ENCODE measurements at regions not wholly inside any gene's neighbourhood (a gene's known extent, or its start where the extent isn't known, plus 50 kb on each side); places are given as distances from the start of the nearest gene placed in this dataset.

DNA sequence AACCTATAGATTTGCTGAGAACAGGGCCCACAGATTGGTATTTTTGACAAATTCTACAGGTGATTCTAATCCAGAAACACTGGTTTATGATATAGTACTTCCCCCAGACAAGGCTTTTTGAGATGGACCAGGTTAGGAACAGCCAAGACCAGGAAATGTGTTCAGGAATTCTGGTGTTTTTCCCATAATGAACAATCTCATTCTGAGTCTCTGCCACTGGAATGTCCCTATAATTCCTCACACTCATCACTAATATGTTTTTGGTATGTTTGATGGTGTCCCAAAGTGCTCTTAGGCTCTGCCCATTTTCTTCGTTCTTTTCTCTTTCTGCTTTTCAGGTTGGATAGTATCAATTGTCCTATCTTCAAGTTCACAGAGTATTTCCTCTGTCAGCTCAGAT, 107.2 kb upstream of the IGFBP3 start:
- no peak for DNase-seq

DNA sequence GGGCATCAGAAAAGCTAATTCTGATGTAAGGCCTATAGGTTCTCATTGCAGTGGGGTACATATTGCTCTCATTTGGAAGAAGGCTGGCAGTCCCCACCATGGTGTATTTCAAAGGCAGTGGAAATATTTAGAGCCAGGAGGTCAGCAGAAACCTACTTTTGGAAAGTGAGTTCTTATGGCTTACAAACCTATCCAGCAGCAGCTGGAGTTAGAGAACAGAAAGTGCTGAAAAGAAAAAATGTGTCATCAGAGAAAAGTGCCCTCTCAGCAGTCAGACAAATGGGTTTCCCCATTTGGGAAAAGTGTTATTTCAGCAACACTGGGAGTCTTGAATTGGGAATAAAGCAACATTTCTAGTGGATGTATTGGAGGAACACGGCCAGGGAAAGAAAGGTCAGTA, 105.7 kb upstream of the IGFBP3 start:
- DNase-seq: no peak

DNA sequence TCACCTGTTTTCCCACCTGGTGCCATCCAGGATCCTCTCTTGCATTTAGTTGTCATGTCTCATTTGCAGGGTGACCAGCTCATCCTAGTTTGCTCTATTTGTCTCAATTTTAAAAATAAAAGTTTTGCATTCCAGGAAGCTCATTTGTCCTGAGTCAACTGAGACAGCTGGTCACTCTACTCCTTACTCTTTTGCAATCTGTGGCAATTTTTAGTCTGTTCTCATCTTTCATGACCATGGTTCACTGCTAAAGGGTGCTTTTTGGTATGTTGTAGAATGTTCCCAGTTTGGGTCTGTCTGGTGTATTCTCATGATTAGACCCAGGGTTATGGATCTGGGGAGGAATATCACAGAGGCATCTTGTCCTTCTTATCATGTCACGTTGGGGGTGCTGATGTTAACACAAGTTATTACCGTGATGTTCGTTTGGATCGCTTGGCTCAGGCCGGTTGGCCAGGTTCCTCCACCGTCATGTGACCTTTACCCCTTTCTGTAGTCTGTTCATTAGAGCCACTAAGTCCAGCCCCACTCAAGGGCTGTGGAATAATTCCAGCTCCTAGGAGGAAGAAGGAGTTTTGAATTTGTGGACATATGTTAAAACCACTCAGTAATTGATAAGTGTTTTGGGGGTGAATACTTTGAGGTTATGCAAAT, 103.3 kb upstream of the IGFBP3 start:
- DNase-seq: no peak

DNA sequence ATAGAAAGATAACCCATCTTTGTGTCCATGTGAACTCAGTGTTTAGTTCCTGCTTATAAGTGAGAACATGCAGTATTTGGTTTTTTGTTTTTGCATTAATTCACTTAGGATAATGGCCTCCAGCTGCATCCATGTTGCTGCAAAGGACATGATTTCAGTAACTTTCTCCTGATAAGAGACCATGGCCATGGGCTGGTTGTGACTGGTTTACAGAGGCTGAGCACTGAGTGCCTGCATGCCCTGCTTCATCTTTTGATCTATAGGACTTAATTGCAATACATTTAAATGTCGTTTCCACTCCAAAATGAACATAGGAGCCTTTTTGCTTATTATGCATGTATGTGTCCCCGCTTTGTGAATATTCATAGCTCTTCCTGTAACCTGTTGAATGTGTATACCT, 101.3 kb upstream of the IGFBP3 start:
- DNase-seq: no peak

DNA sequence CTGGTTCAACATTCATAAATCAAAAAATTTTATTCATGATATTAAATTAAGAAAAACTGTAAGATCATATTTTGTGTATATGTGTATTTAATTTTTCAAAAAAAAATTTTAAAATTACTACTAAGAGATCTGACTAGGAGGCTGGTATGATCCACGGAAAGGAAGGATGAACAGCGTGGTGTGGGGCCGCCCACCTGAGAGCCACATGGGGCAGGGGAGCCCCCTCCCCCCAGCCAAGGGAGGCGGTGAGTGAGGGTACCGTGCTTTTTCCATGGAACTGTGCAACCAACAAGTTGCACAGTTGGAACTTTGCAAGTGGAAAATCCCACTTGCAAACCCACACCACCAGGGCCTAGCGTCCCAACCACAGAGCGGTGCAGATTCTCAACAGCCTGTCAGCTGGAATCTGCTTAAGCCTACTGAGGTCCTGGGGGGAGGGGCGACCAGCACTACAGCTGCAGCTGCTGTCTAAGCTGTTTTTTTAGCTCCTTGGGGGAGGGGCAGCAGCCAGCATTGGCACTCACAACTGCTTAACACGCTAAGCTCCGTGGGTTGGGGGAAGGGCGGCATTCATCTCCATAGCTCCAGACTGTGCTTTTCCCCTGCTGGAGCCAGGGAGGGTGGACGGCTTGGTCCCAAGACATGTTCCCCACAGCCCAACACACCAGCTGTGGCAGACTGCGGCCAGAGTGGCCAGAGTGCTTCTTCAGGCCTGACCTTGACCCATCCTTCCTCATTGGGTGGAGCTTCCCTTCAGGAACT, 94.2 kb upstream of the IGFBP3 start:
- DNase-seq: no peak

DNA sequence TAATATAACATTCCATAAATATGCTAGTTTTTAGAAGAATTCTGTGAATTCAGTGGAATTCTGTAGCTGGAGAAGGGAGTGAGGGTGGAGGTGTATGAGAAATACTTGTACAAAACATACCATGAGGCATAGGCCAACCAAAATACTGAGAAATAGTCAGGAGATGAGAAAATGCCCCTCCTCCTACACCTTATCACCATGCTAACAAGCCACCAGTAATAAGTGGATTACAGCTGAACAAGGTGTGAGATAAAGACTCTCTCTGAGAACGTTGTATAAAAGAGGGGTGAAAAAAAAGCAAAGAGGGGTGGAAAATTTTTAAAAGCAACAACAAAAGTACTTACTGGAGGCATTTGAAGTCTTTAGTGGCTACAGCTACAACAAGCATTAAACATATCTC, 90.4 kb upstream of the IGFBP3 start:
- no peak for DNase-seq

DNA sequence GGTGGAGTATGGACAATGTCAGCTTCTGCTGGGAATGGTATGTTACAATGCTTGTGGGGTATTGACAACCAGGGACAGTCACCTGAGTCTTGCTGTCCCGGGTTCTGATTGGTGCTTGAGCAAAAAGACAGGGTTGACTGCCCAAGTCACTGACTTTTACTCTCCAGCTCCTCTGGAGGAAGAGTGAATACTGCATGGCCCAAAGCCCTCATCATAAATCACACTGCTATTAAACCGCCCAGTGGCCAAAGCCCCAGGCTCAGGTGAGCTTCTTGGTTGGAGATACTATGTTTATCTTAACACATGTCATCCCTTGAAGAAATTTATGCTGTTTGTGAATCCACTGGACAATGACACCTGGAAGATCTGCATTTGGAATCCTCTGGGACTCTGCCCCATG, 90.0 kb upstream of the IGFBP3 start:
- no peak for DNase-seq

DNA sequence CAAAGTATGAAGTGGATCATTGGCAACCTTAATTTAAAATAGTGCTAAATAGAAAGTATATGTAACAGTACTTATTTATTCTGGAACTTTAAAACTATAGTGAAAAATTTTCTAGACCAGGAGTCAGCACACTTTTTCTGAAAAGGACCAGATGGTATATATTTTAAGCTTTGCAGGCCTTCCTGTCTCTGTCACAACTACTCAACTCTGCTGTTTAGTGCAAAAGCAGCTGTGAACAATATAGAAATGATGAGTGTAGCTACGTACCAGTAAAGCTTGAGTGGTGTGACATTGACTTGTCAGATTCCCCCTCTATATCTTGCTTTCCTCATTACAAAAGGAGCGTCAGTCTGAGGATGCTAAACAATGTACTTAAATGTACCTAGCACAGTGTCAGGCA, 88.1 kb upstream of the IGFBP3 start:
- DNase-seq: no peak

DNA sequence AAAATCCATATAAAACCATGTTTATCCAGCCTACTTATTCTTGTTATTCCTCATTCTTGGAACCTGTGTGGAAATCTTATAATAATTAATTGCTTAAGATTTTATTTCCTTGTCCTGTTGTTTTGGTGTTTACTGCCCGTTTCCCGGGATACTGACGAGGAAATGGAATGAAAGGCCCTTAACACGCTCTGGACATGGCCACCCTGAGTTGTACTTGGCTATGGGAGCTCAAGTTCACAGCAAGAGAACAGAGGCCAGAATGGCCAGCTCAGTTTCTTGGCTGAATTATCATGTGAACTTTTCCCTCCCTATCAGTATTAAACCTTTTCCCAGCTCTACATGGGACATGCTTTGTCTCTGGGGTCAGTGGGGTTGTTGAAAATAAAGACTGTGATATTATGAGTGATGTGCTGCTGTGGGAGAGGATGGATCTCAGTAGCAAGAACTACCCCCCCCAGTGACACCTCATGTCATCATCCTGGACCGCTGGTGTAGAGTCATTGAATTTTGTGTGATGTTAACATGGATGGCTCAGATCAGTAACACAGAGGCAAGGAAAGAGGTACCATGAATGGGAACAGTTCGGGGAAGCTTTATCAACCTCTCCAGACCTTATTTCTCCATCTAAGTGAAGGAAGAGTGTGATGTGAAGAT, 87.0 kb upstream of the IGFBP3 start:
- DNase-seq: no peak

DNA sequence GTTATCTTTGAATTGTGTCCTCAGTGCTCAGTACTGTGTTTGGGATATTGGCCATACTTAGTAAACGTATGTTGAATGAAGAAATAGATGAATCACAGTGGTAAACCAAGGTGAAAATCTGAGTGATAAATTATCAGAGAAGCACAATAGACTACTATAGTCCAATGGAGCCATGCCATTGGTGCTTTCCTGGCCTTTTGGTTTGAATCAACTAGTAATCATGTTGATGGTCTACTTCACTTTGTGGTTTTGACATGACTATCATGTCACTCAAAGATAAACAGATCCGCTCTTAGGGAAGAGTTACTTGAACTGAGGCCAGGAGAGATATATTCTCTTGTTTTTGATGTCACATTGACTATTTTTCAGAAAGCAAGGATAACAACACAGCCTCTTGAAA, 86.1 kb upstream of the IGFBP3 start:
- DNase-seq: no peak

DNA sequence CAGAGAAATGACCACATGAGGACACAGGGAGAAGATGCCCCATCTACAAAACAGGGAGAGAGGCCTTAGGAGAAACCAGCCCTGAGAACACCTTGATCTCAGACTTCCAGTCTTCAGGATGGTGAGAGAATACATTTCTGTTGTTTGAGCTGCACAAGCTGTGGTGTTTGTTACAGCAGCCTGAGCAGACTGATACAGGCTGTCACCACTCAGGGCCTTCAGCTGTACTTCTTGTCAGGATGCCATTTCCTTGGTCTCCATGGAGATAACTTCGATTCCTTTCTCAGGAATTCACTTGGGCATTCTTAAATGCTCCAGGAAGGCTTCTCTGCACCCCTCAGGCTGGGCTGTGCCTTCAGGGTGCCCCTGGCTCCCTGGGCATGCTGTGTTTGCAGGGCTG, 85.7 kb upstream of the IGFBP3 start:
- DNase-seq: no peak

DNA sequence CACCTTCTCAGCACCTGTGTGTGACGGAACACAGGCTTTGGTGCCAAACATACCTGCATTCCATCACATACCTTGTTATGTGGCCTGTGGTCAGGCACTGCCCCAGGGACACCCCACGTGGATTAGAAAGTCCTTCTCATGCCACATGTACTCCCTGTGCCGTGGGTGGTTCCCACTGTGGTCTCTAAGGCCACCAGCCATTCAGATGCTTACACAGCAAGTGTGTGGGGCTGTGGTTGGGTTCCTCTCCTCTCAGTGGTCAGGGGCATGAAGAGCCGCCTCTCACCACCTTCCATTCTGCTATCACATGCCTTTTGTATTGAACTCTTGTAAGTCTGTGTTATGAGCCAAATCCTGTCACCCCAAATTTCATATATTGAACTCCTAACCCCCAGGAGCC, 85.1 kb upstream of the IGFBP3 start:
- no peak for DNase-seq

DNA sequence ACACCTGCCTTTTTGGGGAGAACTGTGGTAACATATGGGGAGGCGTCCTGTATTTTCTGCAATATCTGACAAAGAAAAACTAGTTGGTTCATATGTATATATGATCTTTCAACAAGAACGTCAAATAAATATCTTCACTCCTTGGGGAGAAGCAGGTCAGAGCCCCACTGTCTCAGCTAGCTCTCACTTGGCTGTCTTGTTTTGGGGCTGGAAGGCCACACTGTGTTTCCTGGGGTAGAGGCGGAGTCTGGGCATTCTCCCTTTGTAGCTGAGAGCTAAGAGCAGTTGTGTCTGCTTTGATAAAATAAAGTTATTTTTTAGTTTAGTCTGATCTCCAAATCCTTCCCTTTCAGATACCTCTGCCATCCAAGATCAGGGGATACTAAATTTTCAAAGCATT, 83.9 kb upstream of the IGFBP3 start:
- no peak for DNase-seq

DNA sequence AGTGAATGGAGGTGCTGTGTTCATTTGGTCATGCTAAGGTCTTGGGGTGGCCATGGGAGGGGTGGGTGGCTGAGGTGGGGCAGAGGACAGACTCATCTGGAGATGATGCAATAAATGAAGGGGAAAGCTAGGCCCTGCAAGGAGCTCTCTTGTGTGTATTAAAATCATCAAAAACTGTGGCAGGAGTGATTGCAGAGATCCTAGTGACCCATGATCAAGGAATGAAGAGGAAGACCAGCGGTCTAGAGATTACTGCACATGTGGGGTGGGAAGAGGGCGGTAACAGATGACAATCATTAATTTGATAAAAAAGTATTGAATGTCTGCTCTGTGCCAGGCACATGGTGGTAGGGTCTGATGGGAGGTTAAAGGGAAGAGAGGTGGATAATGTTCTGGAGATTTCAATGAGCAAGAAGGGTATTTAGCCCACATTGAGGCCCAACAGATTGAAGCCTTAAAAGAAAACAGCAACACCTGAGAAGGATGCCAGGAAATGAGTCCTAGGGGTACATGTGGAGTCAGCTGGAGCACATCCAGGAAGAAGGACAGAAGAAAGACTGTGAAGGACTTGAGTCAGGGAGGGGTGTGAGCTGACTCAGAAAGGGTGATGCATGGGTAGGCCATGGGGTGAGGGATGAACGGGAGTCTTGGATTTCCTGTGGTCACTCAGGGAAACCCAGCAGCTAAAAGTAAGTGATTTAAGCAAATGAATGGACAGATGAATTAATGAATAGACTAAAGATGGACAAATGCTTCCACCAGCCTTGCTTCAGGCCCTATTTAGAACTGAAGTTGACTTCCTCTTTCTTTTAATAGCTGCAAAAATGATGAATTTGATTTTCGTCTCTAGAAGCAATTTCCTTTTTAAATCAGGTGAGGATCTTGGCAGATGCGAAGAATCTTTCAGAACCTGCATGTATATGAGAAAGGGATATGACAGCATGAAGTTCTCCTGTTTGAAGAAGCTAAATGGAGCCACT, 83.1 kb upstream of the IGFBP3 start:
- DNase-seq: no peak

DNA sequence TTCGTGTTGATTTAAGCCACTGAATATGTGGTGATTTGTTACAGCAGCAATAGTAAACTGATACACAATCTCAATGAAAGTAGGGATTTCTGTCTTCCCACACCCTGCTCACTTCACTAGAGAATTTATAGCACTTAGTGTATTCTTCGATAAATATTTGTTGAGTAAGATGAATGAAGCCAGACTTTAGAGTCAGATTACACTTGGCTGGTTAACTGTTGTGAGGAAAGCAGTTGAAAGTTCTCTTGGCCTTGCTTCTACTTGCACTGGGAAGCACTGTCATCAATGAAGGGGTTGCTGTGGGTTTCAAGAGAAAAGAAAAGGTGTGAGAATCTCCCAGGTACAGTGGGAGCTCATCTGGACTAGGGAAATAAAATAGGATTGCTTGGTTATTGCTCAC, 82.1 kb upstream of the IGFBP3 start:
- no peak for DNase-seq

DNA sequence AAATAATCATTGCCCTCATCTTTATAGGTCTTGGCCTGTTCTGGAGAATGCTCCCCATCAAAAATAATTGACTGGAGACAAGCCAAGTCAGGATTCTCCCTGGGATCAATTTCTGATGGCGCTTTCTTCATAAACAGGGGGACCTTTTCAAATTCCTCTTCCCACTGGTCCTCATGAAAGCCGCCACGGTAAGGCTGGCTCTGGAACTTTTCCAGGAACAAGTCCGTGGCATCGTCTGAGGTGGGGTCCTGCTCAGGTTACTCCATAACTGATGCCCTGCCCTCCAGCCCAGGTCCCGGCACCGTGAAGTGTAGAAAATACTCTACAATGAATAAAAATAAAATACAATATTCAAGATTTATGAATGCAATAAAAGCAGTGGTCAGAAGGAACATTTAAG, 79.4 kb upstream of the IGFBP3 start:
- DNase-seq: no peak

DNA sequence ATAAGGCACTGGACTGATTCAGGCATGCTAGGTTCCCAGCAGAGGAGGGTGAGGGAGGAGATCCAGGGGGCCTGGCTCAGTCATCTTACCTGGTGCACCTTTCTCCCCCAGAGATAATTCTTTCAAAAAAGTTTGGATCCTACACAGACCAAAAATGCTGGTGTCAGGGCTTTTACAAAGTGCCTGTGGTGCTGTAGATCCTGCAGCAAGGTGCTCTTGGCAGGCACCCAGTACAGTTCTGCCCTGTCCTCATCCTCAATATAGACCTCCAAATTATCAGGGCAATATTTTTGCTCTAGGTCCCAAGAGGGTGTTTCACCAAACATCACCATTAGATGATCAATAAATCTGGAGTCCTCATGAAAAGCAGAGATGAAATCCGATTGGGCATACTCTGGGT, 78.5 kb upstream of the IGFBP3 start:
- DNase-seq: no peak

DNA sequence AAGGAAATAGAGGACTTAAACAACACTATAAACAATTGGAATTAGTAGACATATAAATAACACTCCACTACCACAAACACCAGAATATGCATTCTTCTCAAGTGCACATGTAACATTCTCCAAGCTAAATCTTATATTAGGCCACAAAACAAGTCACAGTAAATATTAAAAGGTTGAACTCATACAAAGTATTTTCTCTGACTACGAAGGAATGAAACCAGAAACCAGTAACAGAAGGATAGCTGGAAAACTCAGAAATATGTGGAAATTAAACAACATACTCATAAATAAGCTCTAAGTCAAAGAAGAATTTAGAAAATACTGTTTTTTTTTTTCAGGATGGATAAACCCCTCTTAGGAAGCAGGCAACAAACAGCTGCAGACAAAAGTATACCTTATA, 77.4 kb upstream of the IGFBP3 start:
- DNase-seq: no peak

DNA sequence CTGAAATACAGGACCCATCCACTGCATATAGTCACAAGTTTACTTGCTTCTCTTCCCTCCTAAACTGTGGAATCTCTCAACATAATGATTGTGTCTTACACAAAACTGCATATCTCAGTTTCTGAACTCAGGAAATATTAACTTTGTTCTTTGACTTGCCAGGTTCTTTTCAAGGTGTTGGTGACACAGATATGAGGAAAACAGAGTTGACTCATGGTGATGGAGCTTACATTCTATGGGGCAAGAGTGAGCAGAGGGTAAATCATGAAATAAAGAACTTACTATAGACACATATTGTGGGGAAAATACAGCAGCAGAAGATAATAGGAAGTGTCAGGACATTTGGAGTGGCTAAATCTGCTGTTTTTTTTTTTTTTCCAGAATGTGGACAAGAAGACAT, 72.5 kb upstream of the IGFBP3 start:
- no peak for DNase-seq

DNA sequence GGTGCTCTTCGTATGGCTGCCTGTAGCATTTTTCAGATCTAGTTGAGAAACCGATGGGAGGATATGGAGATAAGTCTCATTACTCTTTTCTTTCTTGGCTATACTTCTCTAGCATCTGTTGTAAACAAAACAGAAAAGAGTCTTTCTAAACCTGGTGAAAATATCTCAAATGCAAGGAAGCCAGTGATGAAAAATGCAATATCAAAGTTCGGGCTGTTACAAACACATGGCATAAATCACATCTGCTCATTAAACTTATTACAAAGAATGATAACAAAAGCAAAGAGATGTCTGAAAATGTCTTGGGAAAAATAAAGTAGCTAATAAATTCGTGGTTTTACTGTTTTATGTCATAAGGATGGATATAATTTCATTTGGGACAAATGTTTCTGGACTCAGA, 71.8 kb upstream of the IGFBP3 start:
- no peak for DNase-seq

DNA sequence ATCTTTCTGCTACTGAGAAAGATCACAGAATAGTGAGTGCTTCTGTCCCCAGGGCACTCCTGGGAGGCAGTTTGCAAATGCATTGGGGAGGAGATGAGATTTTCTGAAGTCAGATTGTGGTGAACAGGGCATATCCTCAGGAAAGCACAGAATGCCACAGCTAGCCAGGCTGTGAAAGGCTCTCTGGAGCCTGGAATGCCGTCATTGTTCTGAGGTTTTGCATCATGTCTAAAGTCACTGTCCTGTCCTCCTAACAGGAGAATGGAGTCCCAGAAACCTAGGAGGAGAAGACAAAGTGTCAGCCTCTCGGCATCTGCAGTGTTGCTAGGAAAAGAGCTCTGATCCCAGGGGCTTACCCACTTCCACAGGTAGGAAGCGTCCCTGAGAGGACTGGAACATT, 69.2 kb upstream of the IGFBP3 start:
- DNase-seq: no peak

DNA sequence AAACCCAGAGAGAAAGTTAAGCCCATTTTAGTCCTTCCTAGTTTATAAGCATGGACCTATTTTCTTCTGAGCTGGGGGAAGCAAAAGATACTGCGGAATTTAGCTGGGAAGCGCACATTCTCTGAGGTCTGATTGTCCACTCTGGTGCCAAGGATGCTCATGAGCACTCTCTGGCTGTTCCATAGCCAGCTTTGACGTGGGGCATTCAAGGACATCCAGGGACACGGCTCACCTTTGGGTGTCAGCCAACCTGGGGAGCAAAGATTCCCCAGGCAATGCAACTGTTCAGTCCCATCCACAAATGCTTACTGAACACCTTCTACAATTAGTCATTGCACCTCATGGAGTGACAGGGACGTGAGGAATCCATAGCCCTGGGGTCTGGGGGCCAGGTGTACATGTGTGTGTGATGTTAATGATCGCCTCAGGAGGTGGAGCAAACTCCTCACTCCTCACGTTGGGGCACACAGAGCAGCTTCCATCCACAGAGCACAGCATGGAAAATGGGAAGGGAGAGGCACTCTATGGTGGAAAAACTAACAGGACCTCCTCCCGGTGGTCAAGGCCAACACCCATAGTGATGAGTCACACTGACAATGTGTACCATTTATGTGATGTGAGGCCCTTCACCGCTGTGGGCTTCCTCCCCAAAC, 67.5 kb upstream of the IGFBP3 start:
- DNase-seq: no peak

Measured in CD4-positive, alpha-beta T cell treated with Interleukin-1 beta for 1 hour (primary cell).